Activated CD8-positive, alpha-beta memory T cell treated with anti-CD3 and anti-CD28 coated beads, Interleukin-2, amount 50 U/mL, for 24 hours (primary cell): ENCODE measurements at regions not wholly inside any gene's neighbourhood (a gene's known extent, or its start where the extent isn't known, plus 50 kb on each side); places are given as distances from the start of the nearest gene placed in this dataset.

Experiments used
- DNase-seq: peaks from one replicate; pipeline ENCODE4 v3.0.0-alpha.2; 2020; ENCODE audit errors: extremely low read depth

- no peak for DNase-seq
These were observed 409.7 kb downstream of the VRK1 start for GRCh38 chr14:97206916-97207315.

- DNase-seq = no peak
These were observed 413.0 kb downstream of the VRK1 start for GRCh38 chr14:97210202-97210601.

GRCh38 chr14:97212399-97212798 is 415.2 kb downstream of the VRK1 start:
- DNase-seq = no peak

- DNase-seq = no peak
These were observed 416.5 kb downstream of the VRK1 start for GRCh38 chr14:97213720-97214119.

GRCh38 chr14:97215263-97215969 is 418.2 kb downstream of the VRK1 start:
- no peak for DNase-seq

GRCh38 chr14:97217111-97217885 is 420.1 kb downstream of the VRK1 start:
- no peak for DNase-seq

- DNase-seq = no peak
These were observed 421.1 kb downstream of the VRK1 start for GRCh38 chr14:97218274-97218673.

GRCh38 chr14:97218691-97219430 is 421.7 kb downstream of the VRK1 start:
- DNase-seq = no peak

- DNase-seq = no peak
These were observed 422.3 kb downstream of the VRK1 start for GRCh38 chr14:97219431-97220017.

- DNase-seq = no peak
These were observed 424.5 kb downstream of the VRK1 start for GRCh38 chr14:97221572-97222285.

GRCh38 chr14:97224016-97224415 is 426.8 kb downstream of the VRK1 start:
- DNase-seq = no peak

- DNase-seq = no peak
These were observed 432.9 kb downstream of the VRK1 start for GRCh38 chr14:97230051-97230450.

- no peak for DNase-seq
These were observed 436.3 kb downstream of the VRK1 start for GRCh38 chr14:97233319-97233985.

GRCh38 chr14:97246648-97247047 is 449.5 kb downstream of the VRK1 start:
- no peak for DNase-seq

GRCh38 chr14:97248973-97249372 is 451.8 kb downstream of the VRK1 start:
- DNase-seq = no peak

GRCh38 chr14:97250931-97251330 is 453.7 kb downstream of the VRK1 start:
- no peak for DNase-seq

- DNase-seq = no peak
These were observed 454.4 kb downstream of the VRK1 start for GRCh38 chr14:97251491-97252155.

- DNase-seq = no peak
These were observed 456.6 kb downstream of the VRK1 start for GRCh38 chr14:97253756-97254155.

GRCh38 chr14:97262336-97262735 is 465.2 kb downstream of the VRK1 start:
- no peak for DNase-seq

GRCh38 chr14:97264516-97265230 is 467.5 kb downstream of the VRK1 start:
- DNase-seq = no peak
